NCI-H345 treated with DMSO at 0.1 percent for 48 hours (cell line): ENCODE measurements at regions not wholly inside any gene's neighbourhood (a gene's known extent, or its start where the extent isn't known, plus 50 kb on each side); places are given as distances from the start of the nearest gene placed in this dataset.
"Not testable (repeated sequence)": the region's sequence is repeated elsewhere in the genome, so short reads cannot be mapped to it uniquely, and the experiment has no call there.

Source experiments
- DNase-seq: peaks from one replicate; lab custom pipeline; 2025; ENCODE audit not compliant: unreplicated experiment; lab: John Stamatoyannopoulos, UW

- no peak for DNase-seq
These were observed 176.1 kb downstream of the ISL1 start for GRCh38 chr5:51559339-51559738.

GRCh38 chr5:51559921-51560658, 176.8 kb downstream of the ISL1 start:
- no peak for DNase-seq

- DNase-seq: no peak
These were observed 183.7 kb downstream of the ISL1 start for GRCh38 chr5:51566953-51567352.

GRCh38 chr5:51567636-51568035, 184.4 kb downstream of the ISL1 start:
- DNase-seq: no peak

GRCh38 chr5:51573835-51574234, 190.6 kb downstream of the ISL1 start:
- no peak for DNase-seq

GRCh38 chr5:51582871-51583394, 199.7 kb downstream of the ISL1 start:
- no peak for DNase-seq

GRCh38 chr5:51598026-51598425, 214.8 kb downstream of the ISL1 start:
- DNase-seq: no peak

GRCh38 chr5:51599587-51599986, 216.3 kb downstream of the ISL1 start:
- DNase-seq: no peak

- DNase-seq: no peak
These were observed 221.1 kb downstream of the ISL1 start for GRCh38 chr5:51604324-51604723.

GRCh38 chr5:51606921-51607320, 223.7 kb downstream of the ISL1 start:
- DNase-seq: no peak

GRCh38 chr5:51618234-51618633, 235.0 kb downstream of the ISL1 start:
- no peak for DNase-seq

GRCh38 chr5:51621156-51621555, 237.9 kb downstream of the ISL1 start:
- DNase-seq: no peak

GRCh38 chr5:51622161-51622790, 239.0 kb downstream of the ISL1 start:
- DNase-seq: no peak

- no peak for DNase-seq
These were observed 242.1 kb downstream of the ISL1 start for GRCh38 chr5:51625224-51625968.

GRCh38 chr5:51632027-51632426, 248.8 kb downstream of the ISL1 start:
- no peak for DNase-seq

GRCh38 chr5:51632793-51633192, 249.5 kb downstream of the ISL1 start:
- DNase-seq: no peak

- DNase-seq: not testable (repeated sequence)
These were observed 253.7 kb downstream of the ISL1 start for GRCh38 chr5:51636973-51637372.

- no peak for DNase-seq
These were observed 261.7 kb downstream of the ISL1 start for GRCh38 chr5:51644976-51645375.

- no peak for DNase-seq
These were observed 263.2 kb downstream of the ISL1 start for GRCh38 chr5:51646482-51646881.

GRCh38 chr5:51650824-51651223, 267.6 kb downstream of the ISL1 start:
- no peak for DNase-seq

GRCh38 chr5:51651476-51651875, 268.2 kb downstream of the ISL1 start:
- DNase-seq: no peak

GRCh38 chr5:51651889-51652288, 268.6 kb downstream of the ISL1 start:
- DNase-seq: no peak
